SK-N-SH (cell line): ENCODE measurements at regions not wholly inside any gene's neighbourhood (a gene's known extent, or its start where the extent isn't known, plus 50 kb on each side); places are given as distances from the start of the nearest gene placed in this dataset.

Experiments
- CTCF ChIA-PET: fragments of 300-600, 350-600 bp; formaldehyde crosslinking; extraction: SDS; loops from one replicate; lab custom pipeline; 2021; lab: Yijun Ruan, JAX
- POLR2A ChIA-PET: fragments of 350-600 bp; sonication (Branson Sonifier 250); formaldehyde crosslinking; extraction: SDS; loops from one replicate; lab custom pipeline; 2020; ENCODE audit warnings: antibody characterized with exemption, inconsistent platforms; lab: Yijun Ruan, JAX
- DNase-seq: peaks from one replicate; pipeline ENCODE4 v3.0.0; 2012
- H2AFZ ChIP-seq: fragments of 200-600 bp; sonication (generic); 2 replicates; pipeline ENCODE4 v1.8.1; 2016; ENCODE audit warnings: antibody characterized with exemption, mild to moderate bottlenecking, low read depth
- H3F3A ChIP-seq: fragments of 200-600 bp; sonication (generic); replicated peaks from 2 replicates; pipeline ENCODE3; 2016; ENCODE audit warnings: antibody characterized with exemption, mild to moderate bottlenecking; ENCODE audit not compliant: insufficient read depth
- H3K27ac ChIP-seq, 2 experiments: fragments of 200-500 bp in 1 of 2; fragments of 200-600 bp in 1 of 2; sonication (Bioruptor generic) in 1 of 2; sonication (generic), shearing (Covaris generic) in 1 of 2; 2 replicates each; pipeline versions ENCODE4 v1.5.1 to v1.6.1; 2014 to 2016; ENCODE audit warnings: low read depth in 2 of 2, inconsistent platforms in 1 of 2, low read length in 1 of 2, mild to moderate bottlenecking in 1 of 2, mixed read lengths in 1 of 2
- H3K27me3 ChIP-seq: fragments of 200-600 bp; sonication (generic), shearing (Covaris generic); 2 replicates; pipeline ENCODE4 v1.6.1; 2016; ENCODE audit warnings: mixed run types; ENCODE audit not compliant: insufficient read depth
- H3K36me3 ChIP-seq, 2 experiments: fragments of 200-500 bp in 1 of 2; fragments of 200-600 bp in 1 of 2; sonication (Bioruptor generic) in 1 of 2; sonication (generic) in 1 of 2; replicated peaks in 1 of 2; 2 replicates each; pipeline versions ENCODE3 to v1.5.1; 2014 to 2016; ENCODE audit warnings: low read length in 1 of 2, mild to moderate bottlenecking in 1 of 2; ENCODE audit not compliant: insufficient read depth in 2 of 2, control insufficient read depth in 1 of 2
- H3K4me1 ChIP-seq, 2 experiments: fragments of 200-500 bp in 1 of 2; fragments of 200-600 bp in 1 of 2; sonication (Bioruptor generic) in 1 of 2; sonication (generic), shearing (Covaris generic) in 1 of 2; 2 replicates each; pipeline versions ENCODE4 v1.5.1 to v1.6.1; 2014 to 2016; ENCODE audit warnings: low read depth in 1 of 2, low read length in 1 of 2, mixed run types in 1 of 2; ENCODE audit not compliant: insufficient read depth in 2 of 2, control insufficient read depth in 1 of 2
- H3K4me2 ChIP-seq: fragments of 200-600 bp; sonication (generic), shearing (Covaris generic); 2 replicates; pipeline ENCODE4 v1.6.1; 2017; ENCODE audit warnings: mixed run types
- H3K4me3 ChIP-seq, 2 experiments: fragments of 200-500 bp in 1 of 2; fragments of 200-600 bp in 1 of 2; sonication (Bioruptor generic) in 1 of 2; sonication (generic), shearing (Covaris generic) in 1 of 2; 2 replicates each; pipeline versions ENCODE4 v1.5.1 to v1.8.1; 2014 to 2016; ENCODE audit warnings: low read depth in 2 of 2, inconsistent platforms in 1 of 2, low read length in 1 of 2, mild to moderate bottlenecking in 1 of 2, mixed read lengths in 1 of 2, moderate library complexity in 1 of 2
- H3K79me2 ChIP-seq: fragments of 200-600 bp; sonication (generic); 2 replicates; pipeline ENCODE4 v1.8.1; 2017; ENCODE audit warnings: mild to moderate bottlenecking; ENCODE audit not compliant: insufficient read depth
- H3K9ac ChIP-seq: fragments of 200-600 bp; sonication (generic); 2 replicates; pipeline ENCODE4 v1.6.1; 2017; ENCODE audit warnings: mixed run types
- H3K9me2 ChIP-seq: fragments of 200-600 bp; sonication (generic); 2 replicates; pipeline ENCODE4 v1.6.1; 2017; ENCODE audit warnings: mixed run types
- H3K9me3 ChIP-seq: fragments of 200-600 bp; sonication (generic); 2 replicates; pipeline ENCODE4 v1.6.1; 2017; ENCODE audit warnings: mixed run types, mild to moderate bottlenecking, moderate library complexity
- H4K20me1 ChIP-seq: fragments of 200-600 bp; sonication (generic); 2 replicates; pipeline ENCODE4 v1.6.1; 2017; ENCODE audit warnings: mild to moderate bottlenecking, mixed run types; ENCODE audit not compliant: insufficient read depth
- CHD2 ChIP-seq: fragments of 150-350 bp; IDR thresholded peaks from 2 replicates; pipeline ENCODE4 v1.6.1; 2018; ENCODE audit warnings: low read length; ENCODE audit not compliant: partially characterized antibody
- CTCF ChIP-seq: fragments of 200-600 bp; sonication (generic); IDR thresholded peaks from 2 replicates; pipeline ENCODE4 v1.6.1; 2017; ENCODE audit warnings: antibody characterized with exemption, mild to moderate bottlenecking, moderate library complexity
- ELF1 ChIP-seq: IDR thresholded peaks from 2 replicates; pipeline ENCODE4 v1.4.0; 2012
- EP300 ChIP-seq, 2 experiments: IDR thresholded peaks; 2 replicates each; pipeline versions ENCODE4 v1.4.0 to v1.6.1; 2012; ENCODE audit warnings: borderline replicate concordance in 1 of 2, low read depth in 1 of 2, low read length in 1 of 2
- EZH2phosphoT487 ChIP-seq: fragments of 200-600 bp; sonication (generic); IDR thresholded peaks from 2 replicates; pipeline ENCODE4 v1.6.1; 2017; ENCODE audit warnings: low read depth, mixed run types, mild to moderate bottlenecking, antibody characterized with exemption, moderate library complexity, borderline replicate concordance
- FOSL2 ChIP-seq: IDR thresholded peaks from 2 replicates; pipeline ENCODE4 v1.4.0; 2012; ENCODE audit warnings: low read depth, mild to moderate bottlenecking, moderate library complexity, borderline replicate concordance
- FOXJ3 ChIP-seq: sonication (generic); formaldehyde crosslinking; IDR thresholded peaks from 2 replicates; pipeline ENCODE4 v1.5.1; 2020; ENCODE audit warnings: mild to moderate bottlenecking, missing genetic modification reagents
- GABPA ChIP-seq: IDR thresholded peaks from 2 replicates; pipeline ENCODE4 v1.4.0; 2012; ENCODE audit warnings: low read depth, mild to moderate bottlenecking
- GATA2 ChIP-seq: sonication (generic); formaldehyde crosslinking; IDR thresholded peaks from 2 replicates; pipeline ENCODE4 v1.5.0; 2020; ENCODE audit warnings: mild to moderate bottlenecking, missing genetic modification reagents
- IRF3 ChIP-seq: fragments of 150-350 bp; IDR thresholded peaks from 2 replicates; pipeline ENCODE4 v1.6.1; 2016; ENCODE audit warnings: mild to moderate bottlenecking, low read depth, low read length
- JUND ChIP-seq: IDR thresholded peaks from 2 replicates; pipeline ENCODE4 v1.4.0; 2012
- MAX ChIP-seq: IDR thresholded peaks from 2 replicates; pipeline ENCODE4 v1.4.0; 2012; ENCODE audit warnings: low read depth
- MXI1 ChIP-seq: IDR thresholded peaks from 2 replicates; pipeline ENCODE4 v1.6.1; 2012; ENCODE audit warnings: mild to moderate bottlenecking, low read depth, low read length, improper control_type of control experiment
- NFIC ChIP-seq: IDR thresholded peaks from 2 replicates; pipeline ENCODE4 v1.4.0; 2012; ENCODE audit warnings: borderline replicate concordance
- POLR2AphosphoS5 ChIP-seq: IDR thresholded peaks from 2 replicates; pipeline ENCODE4 v1.6.1; 2012; ENCODE audit warnings: low read depth, low read length
- RAD21 ChIP-seq: IDR thresholded peaks from 2 replicates; pipeline ENCODE4 v1.6.1; 2012; ENCODE audit warnings: mild to moderate bottlenecking, low read length
- RCOR1 ChIP-seq: fragments of 150-350 bp; IDR thresholded peaks from 2 replicates; pipeline ENCODE4 v1.6.1; 2017; ENCODE audit warnings: antibody characterized with exemption, low read length
- RFX5 ChIP-seq: IDR thresholded peaks from 2 replicates; pipeline ENCODE4 v1.6.1; 2012; ENCODE audit warnings: mild to moderate bottlenecking, improper control_type of control experiment, low read length
- SIN3A ChIP-seq: IDR thresholded peaks from 2 replicates; pipeline ENCODE4 v1.6.1; 2012; ENCODE audit warnings: low read depth, mild to moderate bottlenecking, low read length, moderate library complexity, borderline replicate concordance
- SMC3 ChIP-seq: IDR thresholded peaks from 2 replicates; pipeline ENCODE4 v1.6.1; 2012; ENCODE audit warnings: low read depth, low read length, improper control_type of control experiment
- TAF1 ChIP-seq: IDR thresholded peaks from 2 replicates; pipeline ENCODE4 v1.6.1; 2012; ENCODE audit warnings: low read depth, mild to moderate bottlenecking, low read length, moderate library complexity, borderline replicate concordance
- TEAD4 ChIP-seq: IDR thresholded peaks from 2 replicates; pipeline ENCODE4 v1.4.0; 2012; ENCODE audit warnings: mild to moderate bottlenecking, borderline replicate concordance; ENCODE audit not compliant: insufficient read depth
- USF1 ChIP-seq: IDR thresholded peaks from 2 replicates; pipeline ENCODE4 v1.4.0; 2012; ENCODE audit warnings: low read depth, borderline replicate concordance
- YY1 ChIP-seq: IDR thresholded peaks from 2 replicates; pipeline ENCODE4 v1.4.0; 2012; ENCODE audit warnings: low read depth, mild to moderate bottlenecking
- ZBTB33 ChIP-seq: IDR thresholded peaks from 2 replicates; pipeline ENCODE4 v1.4.0; 2012; ENCODE audit warnings: low read depth, borderline replicate concordance
- WGBS: methylation state at CpG from one replicate; pipeline ENCODE4 v1.1.6; 2017; ENCODE audit warnings: low lambda C conversion rate; 5-methylcytosine and 5-hydroxymethylcytosine counted together

GRCh38 chr18:73733806-73734314 lies 413.8 kb downstream of the FBXO15 start:
- TF ChIP-seq YY1 (no peak), NFIC (no peak), MAX (no peak), RFX5 (no peak), ZBTB33 (no peak), ELF1 (no peak), EZH2phosphoT487 (no peak), GABPA (no peak), IRF3 (no peak), TEAD4 (no peak), SMC3 (no peak), CHD2 (no peak), RCOR1 (no peak), EP300 (IDR thresholded peaks at IDR 0.05; ENCODE audit: borderline replicate concordance in 1 of 2, low read depth in 1 of 2, low read length in 1 of 2) (no peak), POLR2AphosphoS5 (no peak)
- TF ChIP-seq, all 33 proteins: peak for 0
- H3K9me3 ChIP-seq = no peaks in the 10 kb centered on the region
- no peaks in the 10 kb centered on the region for H3K79me2 ChIP-seq
- no peaks in the 10 kb centered on the region for H4K20me1 ChIP-seq
- H3K4me2 ChIP-seq = no peak overlapping the region
- no peak overlapping the region for H3K27ac ChIP-seq
- ChIA-PET CTCF (no interaction called here), POLR2A (no interaction called here)
- 55% methylated on average over 4 of the region's 4 CpGs for WGBS
- no peak overlapping the region for H2AFZ ChIP-seq
- H3K36me3 ChIP-seq = no peaks in the 10 kb centered on the region
- H3K27me3 ChIP-seq = no peaks in the 10 kb centered on the region
- H3K9ac ChIP-seq = no peak overlapping the region
- H3F3A ChIP-seq = no peaks in the 10 kb centered on the region
- H3K4me1 ChIP-seq = no peaks in the 10 kb centered on the region
- no peak for DNase-seq
- no peak overlapping the region for H3K4me3 ChIP-seq
- H3K9me2 ChIP-seq = no peaks in the 10 kb centered on the region

GRCh38 chr18:73733376-73733775 lies 414.3 kb downstream of the FBXO15 start:
- H4K20me1 ChIP-seq = no peaks in the 10 kb centered on the region
- H3K9me2 ChIP-seq = no peaks in the 10 kb centered on the region
- H3K4me2 ChIP-seq = no peak overlapping the region
- 33% methylated on average over 4 of the region's 4 CpGs for WGBS
- CTCF ChIA-PET = no interaction called here
- H3K9me3 ChIP-seq = no peaks in the 10 kb centered on the region
- no peak overlapping the region for H3K4me3 ChIP-seq
- no peaks in the 10 kb centered on the region for H3K79me2 ChIP-seq
- POLR2A ChIA-PET = no interaction called here
- DNase-seq = no peak
- H3K36me3 ChIP-seq = no peaks in the 10 kb centered on the region
- no peaks in the 10 kb centered on the region for H3K4me1 ChIP-seq
- H3K27me3 ChIP-seq = no peaks in the 10 kb centered on the region
- no peak overlapping the region for H3K27ac ChIP-seq
- H2AFZ ChIP-seq = no peak overlapping the region
- H3K9ac ChIP-seq = no peak overlapping the region
- no peaks in the 10 kb centered on the region for H3F3A ChIP-seq
- no peak for TF ChIP-seq RAD21
- no peak for TF ChIP-seq EP300 (IDR thresholded peaks at IDR 0.05; ENCODE audit: borderline replicate concordance in 1 of 2, low read depth in 1 of 2, low read length in 1 of 2)
- TF ChIP-seq JUND = no peak
- TF ChIP-seq FOSL2 = no peak
- no peak for TF ChIP-seq GATA2 (CRISPR knock-in tag)
- no peak for TF ChIP-seq FOXJ3 (CRISPR knock-in tag)
- no peak for TF ChIP-seq POLR2AphosphoS5
- TF ChIP-seq GABPA = no peak
- no peak for TF ChIP-seq SIN3A
- no peak for TF ChIP-seq CTCF
- no peak for TF ChIP-seq TAF1
- no peak for TF ChIP-seq MXI1
- no peak for TF ChIP-seq USF1
